GM12864 (cell line): ENCODE measurements at regions not wholly inside any gene's neighbourhood (a gene's known extent, or its start where the extent isn't known, plus 50 kb on each side); places are given as distances from the start of the nearest gene placed in this dataset.

Source experiments
- DNase-seq: peaks from one replicate; pipeline ENCODE4 v3.0.0-alpha.2; 2011; ENCODE audit warnings: low read depth
- H3K4me3 ChIP-seq: 2 replicates; pipeline ENCODE4 v1.5.1; 2011; ENCODE audit warnings: mild to moderate bottlenecking, low read depth, low read length, control low read depth
- CTCF ChIP-seq: IDR thresholded peaks from 2 replicates; pipeline ENCODE4 v1.5.1; 2011; ENCODE audit warnings: low read depth, mild to moderate bottlenecking, moderate library complexity, low read length, control low read depth, inconsistent platforms; ENCODE audit errors: missing control alignments

- no peak for DNase-seq
- no peak overlapping the region for H3K4me3 ChIP-seq
- no peak for TF ChIP-seq CTCF
Measured at GRCh38 chrX:63958134-63958865, 173.3 kb upstream of the ARHGEF9 start.

GRCh38 chrX:63935835-63936234 lies 150.8 kb upstream of the ARHGEF9 start:
- DNase-seq, result no peak
- no peak for TF ChIP-seq CTCF
- H3K4me3 ChIP-seq, result no peak overlapping the region

GRCh38 chrX:63934791-63935190 lies 149.8 kb upstream of the ARHGEF9 start:
- no peak overlapping the region for H3K4me3 ChIP-seq
- TF ChIP-seq CTCF, result no peak
- DNase-seq, result no peak

- no peak for TF ChIP-seq CTCF
- DNase-seq, result no peak
- no peak overlapping the region for H3K4me3 ChIP-seq
Measured at GRCh38 chrX:63934160-63934559, 149.1 kb upstream of the ARHGEF9 start.

GRCh38 chrX:63932907-63933306 lies 147.9 kb upstream of the ARHGEF9 start:
- no peak overlapping the region for H3K4me3 ChIP-seq
- no peak for TF ChIP-seq CTCF
- no peak for DNase-seq

- no peak for DNase-seq
- H3K4me3 ChIP-seq, result no peak overlapping the region
- no peak for TF ChIP-seq CTCF
Measured at GRCh38 chrX:63932006-63932405, 147.0 kb upstream of the ARHGEF9 start.

GRCh38 chrX:63930140-63930539 lies 145.1 kb upstream of the ARHGEF9 start:
- no peak for DNase-seq
- peak; percentile 5 for TF ChIP-seq CTCF
- no peak overlapping the region for H3K4me3 ChIP-seq
